ENCODE measurements at regions not wholly inside any gene's neighbourhood (a gene's known extent, or its start where the extent isn't known, plus 50 kb on each side); places are given as distances from the start of the nearest gene placed in this dataset.

- Histone ChIP-seq H3K27ac (ENCODE audit: low read depth, low read length, poor library complexity, severe bottlenecking) (no peak overlapping the region), H3F3A (ENCODE audit: insufficient read depth, low read length) (no peaks in the 10 kb centered on the region), H3K9me3 (ENCODE audit: low read length) (no peaks in the 10 kb centered on the region), H2AFZ (ENCODE audit: low read length) (no peak overlapping the region), H3K9me2 (ENCODE audit: low read depth, low read length) (no peaks in the 10 kb centered on the region), H3K27me3 (ENCODE audit: insufficient read depth, low read length) (no peaks in the 10 kb centered on the region), H3K79me2 (ENCODE audit: insufficient read depth, low read length) (no peaks in the 10 kb centered on the region), H3K9ac (ENCODE audit: low read length) (no peak overlapping the region), H4K20me1 (ENCODE audit: insufficient read depth, low read length) (no peaks in the 10 kb centered on the region), H3K4me1 (ENCODE audit: insufficient read depth, low read length, severe bottlenecking) (no peaks in the 10 kb centered on the region), H3K4me2 (ENCODE audit: low read length) (no peak overlapping the region), H3K36me3 (ENCODE audit: insufficient read depth, low read length) (no peaks in the 10 kb centered on the region), H3K4me3 (ENCODE audit: low read depth, low read length, poor library complexity, severe bottlenecking) (no peak overlapping the region)
- TF ChIP-seq EZH2 (IDR thresholded peaks at IDR 0.05; ENCODE audit: borderline replicate concordance, low read length) = no peak
- no peak for TF ChIP-seq CTCF (IDR thresholded peaks at IDR 0.05; ENCODE audit: low read length)
Observed at GRCh38 chr3:168216851-168217250, 121.1 kb upstream of the GOLIM4 start.

GRCh38 chr3:168213920-168214319, 118.2 kb upstream of the GOLIM4 start:
- Histone ChIP-seq H3K27me3 (ENCODE audit: insufficient read depth, low read length) (no peaks in the 10 kb centered on the region), H3K36me3 (ENCODE audit: insufficient read depth, low read length) (no peaks in the 10 kb centered on the region), H3K79me2 (ENCODE audit: insufficient read depth, low read length) (no peaks in the 10 kb centered on the region), H3F3A (ENCODE audit: insufficient read depth, low read length) (no peaks in the 10 kb centered on the region), H3K9ac (ENCODE audit: low read length) (no peak overlapping the region), H2AFZ (ENCODE audit: low read length) (no peak overlapping the region), H3K4me3 (ENCODE audit: low read depth, low read length, poor library complexity, severe bottlenecking) (no peak overlapping the region), H3K9me2 (ENCODE audit: low read depth, low read length) (no peaks in the 10 kb centered on the region), H3K9me3 (ENCODE audit: low read length) (no peaks in the 10 kb centered on the region), H3K27ac (ENCODE audit: low read depth, low read length, poor library complexity, severe bottlenecking) (no peak overlapping the region), H4K20me1 (ENCODE audit: insufficient read depth, low read length) (no peaks in the 10 kb centered on the region), H3K4me1 (ENCODE audit: insufficient read depth, low read length, severe bottlenecking) (no peaks in the 10 kb centered on the region), H3K4me2 (ENCODE audit: low read length) (no peak overlapping the region; the same call in 1 of the 2 replicates)
- TF ChIP-seq CTCF (IDR thresholded peaks at IDR 0.05; ENCODE audit: low read length) (no peak), EZH2 (IDR thresholded peaks at IDR 0.05; ENCODE audit: borderline replicate concordance, low read length) (no peak)

GRCh38 chr3:168212664-168213285, 117.1 kb upstream of the GOLIM4 start:
- H3K9ac ChIP-seq (ENCODE audit: low read length) = no peak overlapping the region
- H3K36me3 ChIP-seq (ENCODE audit: insufficient read depth, low read length) = no peaks in the 10 kb centered on the region
- no peak overlapping the region for H3K4me3 ChIP-seq (ENCODE audit: low read depth, low read length, poor library complexity, severe bottlenecking)
- no peaks in the 10 kb centered on the region for H3K9me2 ChIP-seq (ENCODE audit: low read depth, low read length)
- H3F3A ChIP-seq (ENCODE audit: insufficient read depth, low read length) = no peaks in the 10 kb centered on the region
- no peaks in the 10 kb centered on the region for H4K20me1 ChIP-seq (ENCODE audit: insufficient read depth, low read length)
- H3K27me3 ChIP-seq (ENCODE audit: insufficient read depth, low read length) = no peaks in the 10 kb centered on the region
- TF ChIP-seq CTCF (IDR thresholded peaks at IDR 0.05; ENCODE audit: low read length) = no peak
- no peak for TF ChIP-seq EZH2 (IDR thresholded peaks at IDR 0.05; ENCODE audit: borderline replicate concordance, low read length)
- no peak overlapping the region for H3K27ac ChIP-seq (ENCODE audit: low read depth, low read length, poor library complexity, severe bottlenecking)
- no peaks in the 10 kb centered on the region for H3K79me2 ChIP-seq (ENCODE audit: insufficient read depth, low read length)
- H3K9me3 ChIP-seq (ENCODE audit: low read length) = no peaks in the 10 kb centered on the region
- H3K4me2 ChIP-seq (ENCODE audit: low read length) = no peak overlapping the region
- H3K4me1 ChIP-seq (ENCODE audit: insufficient read depth, low read length, severe bottlenecking) = peaks cover 1% of the 10 kb centered on the region
- no peak overlapping the region for H2AFZ ChIP-seq (ENCODE audit: low read length)
